T1000 (cell line): ENCODE measurements at regions not wholly inside any gene's neighbourhood (a gene's known extent, or its start where the extent isn't known, plus 50 kb on each side); places are given as distances from the start of the nearest gene placed in this dataset.
"Not testable (repeated sequence)": the region's sequence is repeated elsewhere in the genome, so short reads cannot be mapped to it uniquely, and the experiment has no call there.

Experiments
- DNase-seq: peaks from one replicate; lab custom pipeline; 2025; ENCODE audit warnings: mixed read lengths; lab: John Stamatoyannopoulos, UW

DNA sequence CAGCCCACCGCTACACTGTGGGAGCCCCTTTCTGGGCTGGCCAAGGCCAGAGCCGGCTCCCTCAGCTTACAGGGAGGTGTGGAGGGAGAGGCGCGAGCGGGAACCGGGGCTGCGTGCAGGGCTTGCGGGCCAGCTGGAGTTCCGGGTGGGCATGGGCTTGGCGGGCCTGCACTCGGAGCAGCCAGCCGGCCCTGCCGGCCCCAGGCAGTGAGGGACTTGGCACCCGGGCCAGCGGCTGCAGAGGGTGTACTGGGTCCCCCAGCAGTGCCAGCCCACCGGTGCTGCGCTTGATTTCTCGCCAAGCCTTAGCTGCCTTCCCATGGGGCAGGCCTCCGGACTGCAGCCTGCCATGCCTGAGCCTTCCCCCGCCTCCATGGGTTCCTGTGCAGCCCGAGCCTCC, 306.2 kb downstream of the PPP4R3C start:
- DNase-seq = not testable (repeated sequence)

DNA sequence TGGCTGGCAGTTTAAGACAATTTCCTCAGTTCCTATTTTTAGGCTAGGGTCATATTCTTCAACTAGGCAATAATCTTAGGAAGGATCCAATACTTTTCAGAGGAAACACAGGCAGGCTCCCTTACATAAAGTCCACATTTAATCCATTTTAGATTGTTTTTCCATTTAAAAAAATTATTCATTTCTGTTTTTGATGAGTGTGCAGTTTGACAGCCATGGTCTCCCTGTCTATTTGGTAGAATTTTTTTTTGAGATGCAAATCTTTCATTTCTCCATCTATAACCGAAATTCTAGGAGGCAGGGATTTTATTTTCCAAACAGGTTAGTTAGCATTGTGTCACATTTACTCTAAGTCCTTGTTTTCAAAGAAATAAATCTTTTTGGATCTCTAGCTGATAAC, 326.8 kb downstream of the PPP4R3C start:
- no peak for DNase-seq

DNA sequence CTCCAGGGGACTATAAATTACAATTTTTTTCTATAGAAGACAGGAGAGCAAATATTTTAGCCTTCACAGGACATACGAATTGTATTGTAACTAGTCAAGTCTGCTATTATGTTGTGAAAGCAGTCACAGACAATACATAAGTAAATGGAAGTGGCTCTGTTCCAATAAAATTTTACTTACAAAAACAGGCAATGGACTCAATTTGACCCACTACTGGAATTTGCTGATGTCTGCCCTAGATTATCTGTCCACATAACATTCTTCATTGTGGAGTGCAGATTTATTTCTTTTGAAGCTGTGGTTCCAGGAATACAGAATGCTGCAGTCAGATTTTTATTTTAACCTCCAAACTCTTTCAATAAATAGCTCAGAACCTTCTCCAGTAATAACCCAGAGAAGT, 330.3 kb downstream of the PPP4R3C start:
- DNase-seq = no peak

DNA sequence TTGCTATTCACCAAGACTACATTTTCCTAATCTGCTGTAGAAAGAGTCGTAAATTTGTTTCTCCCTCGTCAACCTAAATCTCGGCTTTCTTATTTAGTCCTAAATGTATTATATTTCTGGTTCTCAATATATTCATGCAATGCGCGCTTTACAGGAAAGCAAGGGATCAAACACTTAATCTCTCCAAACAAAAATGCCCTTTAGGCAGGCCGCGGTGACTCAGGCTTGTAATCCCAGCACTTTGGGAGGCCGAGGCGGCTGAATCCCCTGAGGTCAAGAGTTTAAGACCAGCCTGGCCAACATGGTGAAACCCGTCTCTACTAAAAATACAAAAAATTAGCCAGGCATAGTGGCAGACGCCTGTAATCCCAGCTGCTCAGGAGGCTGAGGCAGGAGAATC, 376.0 kb downstream of the PPP4R3C start:
- DNase-seq = peak; percentile 25

DNA sequence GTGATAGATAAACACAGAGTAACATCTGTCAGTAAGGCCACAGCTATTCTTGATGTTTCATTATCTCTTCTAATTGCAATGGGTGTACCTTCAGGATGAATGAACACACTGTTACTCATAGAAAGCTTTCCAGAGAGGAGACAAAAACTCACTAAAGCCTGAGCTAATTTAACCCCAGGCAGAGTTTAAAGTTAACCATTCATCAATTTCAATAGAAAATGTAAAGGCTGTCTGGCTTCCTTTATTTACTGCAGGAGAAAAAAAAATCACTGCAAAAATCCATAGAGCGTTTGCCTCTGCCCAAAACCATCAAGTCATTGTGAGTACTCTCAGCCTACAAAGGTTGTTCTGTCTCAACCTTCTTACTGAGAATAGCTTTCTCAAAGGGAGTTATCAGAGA, 376.9 kb downstream of the PPP4R3C start:
- no peak for DNase-seq

DNA sequence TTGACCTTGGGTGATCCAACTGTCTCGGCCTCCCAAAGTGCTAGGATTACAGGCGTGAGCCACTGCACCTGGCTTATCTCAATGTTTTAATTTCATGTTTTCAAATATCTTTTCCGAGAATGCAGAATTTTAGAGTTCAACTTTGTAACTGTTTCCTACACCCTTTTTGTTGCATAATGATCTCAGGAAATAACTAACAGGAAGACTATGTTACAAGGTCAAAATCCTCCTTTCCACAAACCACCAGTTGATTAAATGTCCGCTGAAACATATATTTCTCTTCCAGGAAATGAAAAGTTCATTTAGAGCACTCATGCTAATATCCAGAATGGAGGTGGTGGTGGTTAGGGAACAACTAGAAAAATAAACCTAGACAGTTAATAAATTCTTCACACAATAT, 377.8 kb downstream of the PPP4R3C start:
- no peak for DNase-seq

DNA sequence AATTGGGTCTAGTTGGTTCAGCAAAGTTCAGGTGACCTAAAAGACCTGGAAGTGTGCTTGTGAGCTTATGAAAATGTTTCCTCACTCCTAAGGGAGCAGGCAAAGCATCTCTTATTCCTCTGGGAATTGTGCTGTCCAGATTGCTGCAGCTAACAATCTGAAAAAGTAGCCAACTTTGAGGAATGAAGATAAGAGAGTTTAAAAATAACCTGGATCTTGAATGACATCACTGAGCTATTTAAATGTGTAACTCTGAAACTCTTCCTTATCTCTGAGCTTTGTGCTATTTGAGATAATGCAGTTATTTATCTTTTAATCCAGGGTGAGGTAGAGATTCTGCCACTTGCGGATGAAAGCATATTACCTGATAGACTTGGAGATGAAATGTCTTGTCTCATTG, 384.8 kb downstream of the PPP4R3C start:
- DNase-seq = no peak

DNA sequence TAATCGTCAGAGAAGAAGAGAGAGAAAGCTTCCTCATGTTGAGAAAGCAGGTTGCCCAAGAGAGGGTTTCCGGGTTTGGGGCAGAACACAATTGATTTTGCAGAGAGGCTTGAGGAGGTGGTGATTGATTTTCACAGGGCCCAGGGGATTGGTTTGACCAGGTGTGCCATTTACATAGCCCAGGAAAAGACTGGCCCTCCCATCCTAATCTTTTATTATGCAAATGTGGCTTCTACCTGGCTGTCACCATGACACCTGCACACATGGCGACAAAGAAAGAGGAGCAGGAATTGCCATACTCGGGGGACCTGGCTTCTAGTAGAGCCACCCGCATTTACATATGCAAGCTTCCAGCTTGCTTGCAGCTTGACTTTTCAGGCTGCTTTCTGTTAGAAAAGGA, 405.3 kb downstream of the PPP4R3C start:
- DNase-seq = no peak

DNA sequence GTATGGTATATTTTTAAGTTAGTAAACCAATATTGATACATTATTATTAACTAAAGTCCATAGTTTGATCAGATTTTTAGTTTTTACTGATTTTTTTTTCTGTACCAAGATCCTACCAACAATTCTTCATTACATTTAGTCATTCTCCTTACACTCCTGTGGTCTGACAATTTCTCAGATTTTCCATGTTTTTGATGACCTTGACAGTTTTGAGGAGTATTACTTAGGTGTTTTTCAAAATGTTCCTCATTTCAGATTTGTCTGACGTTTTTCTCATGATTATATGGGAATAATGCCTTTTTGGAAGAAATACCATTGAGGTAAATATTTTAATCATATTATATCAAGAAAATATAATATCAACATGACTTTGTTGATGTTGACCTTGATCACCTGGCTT, 423.8 kb downstream of the PPP4R3C start:
- no peak for DNase-seq

DNA sequence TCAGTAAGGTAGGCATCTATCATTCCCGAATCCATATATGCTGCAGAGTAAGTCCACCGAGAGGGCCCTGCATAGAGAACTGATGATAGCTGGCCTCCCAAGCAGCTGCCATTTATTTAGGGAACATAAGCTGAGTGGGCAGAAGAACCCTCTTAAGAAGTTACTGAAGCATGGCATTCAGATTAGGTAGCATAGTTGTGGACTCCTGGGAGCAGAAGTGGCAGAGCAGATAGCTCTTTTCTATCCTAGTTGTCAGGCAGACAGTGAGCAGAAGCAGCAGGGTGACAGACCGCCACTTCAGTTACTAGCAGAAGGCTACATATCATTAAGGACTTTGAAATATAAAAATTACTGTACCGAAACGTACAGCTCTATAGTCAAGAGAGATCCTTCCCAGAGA, 454.7 kb downstream of the PPP4R3C start:
- DNase-seq = no peak

DNA sequence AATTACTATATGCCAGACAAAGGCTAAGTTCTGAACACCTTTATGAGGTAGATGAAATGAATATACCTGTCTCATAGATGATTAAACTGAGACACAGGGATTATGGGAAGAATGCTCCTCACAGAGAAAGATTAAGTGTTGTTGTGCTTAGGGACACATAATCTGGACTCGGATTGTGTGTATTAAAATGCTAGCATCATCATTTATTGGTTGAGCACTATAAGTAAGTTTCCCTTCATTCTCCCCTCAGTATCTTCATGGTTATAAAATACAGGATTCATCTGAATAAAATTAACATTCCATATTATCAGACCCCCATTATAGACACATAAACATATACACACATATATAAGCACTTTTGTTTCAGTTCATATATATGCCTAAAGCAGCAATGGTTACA, 463.5 kb downstream of the PPP4R3C start:
- DNase-seq = no peak

DNA sequence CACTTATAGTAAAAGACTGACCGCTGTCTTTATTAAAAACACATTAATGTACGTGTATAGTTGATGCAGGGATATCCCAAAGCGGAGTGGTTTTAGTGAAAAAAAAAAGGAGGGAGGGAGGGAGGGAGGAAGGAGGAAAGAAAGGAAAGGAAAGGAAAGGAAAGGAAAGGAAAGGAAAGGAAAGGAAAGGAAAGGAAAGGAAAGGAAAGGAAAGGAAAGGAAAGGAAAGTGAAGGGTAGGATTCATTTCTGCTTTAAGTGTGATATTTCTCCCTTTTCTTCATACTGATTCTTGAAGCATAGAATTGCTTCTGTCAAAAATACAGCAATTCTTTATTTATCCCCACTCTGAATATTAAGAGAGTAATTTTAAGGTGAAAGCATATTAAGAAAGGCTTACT, 504.9 kb downstream of the PPP4R3C start:
- DNase-seq = no peak

DNA sequence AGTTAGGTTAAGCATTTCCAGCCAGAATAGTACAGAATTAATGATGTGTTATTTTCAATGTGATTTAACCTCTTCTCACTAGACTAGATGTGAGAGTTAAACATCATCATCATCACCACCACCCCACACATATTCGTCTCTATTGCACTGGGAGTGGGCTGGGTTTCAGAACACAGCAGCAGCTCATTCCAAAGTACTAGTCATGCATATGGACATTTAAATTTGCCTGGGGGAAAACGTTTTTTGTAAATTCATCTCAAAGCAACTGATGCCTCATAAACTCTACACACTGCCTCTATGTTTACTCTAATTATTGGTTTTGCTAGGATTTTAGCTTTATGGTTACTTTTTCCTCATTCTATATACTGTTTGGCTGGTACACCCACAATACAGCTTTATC, 509.1 kb downstream of the PPP4R3C start:
- DNase-seq = no peak

DNA sequence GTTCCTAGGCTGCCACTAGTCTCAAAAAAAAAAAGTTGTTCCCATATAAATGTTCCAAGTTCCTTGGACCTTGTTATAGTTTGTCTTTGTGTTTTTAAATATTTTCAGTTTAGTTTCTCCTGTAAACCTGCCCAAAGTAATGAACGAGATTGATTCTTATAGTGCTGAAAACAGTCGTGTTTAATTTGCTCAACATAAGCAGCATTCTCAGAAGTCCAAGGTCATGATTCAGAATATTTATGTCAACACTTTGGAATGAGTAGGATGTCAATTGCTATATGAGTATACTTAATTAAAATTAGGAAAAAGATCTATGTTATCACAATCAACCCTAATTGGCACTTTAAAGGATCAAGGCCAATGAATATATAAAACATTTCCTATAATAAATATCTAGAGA, 510.9 kb downstream of the PPP4R3C start:
- no peak for DNase-seq

DNA sequence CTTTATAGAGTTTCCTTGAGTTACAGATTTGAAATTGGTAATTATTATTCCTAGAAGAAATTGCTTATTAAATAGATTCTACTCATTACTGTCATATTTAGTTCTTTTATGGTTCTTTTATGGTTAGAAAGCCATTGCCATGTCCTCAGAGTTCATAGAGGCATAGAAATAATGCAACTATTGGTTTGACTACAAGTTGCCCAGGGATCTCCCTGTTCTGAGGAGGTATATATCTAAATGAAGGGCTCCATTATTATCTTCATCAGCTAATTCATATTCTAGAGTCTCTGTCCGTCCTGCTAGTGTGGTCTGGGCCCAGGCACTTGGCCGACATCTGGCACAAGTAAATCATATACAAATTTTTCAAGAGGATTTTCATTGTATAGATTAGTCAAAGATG, 535.7 kb downstream of the PPP4R3C start:
- DNase-seq = no peak

DNA sequence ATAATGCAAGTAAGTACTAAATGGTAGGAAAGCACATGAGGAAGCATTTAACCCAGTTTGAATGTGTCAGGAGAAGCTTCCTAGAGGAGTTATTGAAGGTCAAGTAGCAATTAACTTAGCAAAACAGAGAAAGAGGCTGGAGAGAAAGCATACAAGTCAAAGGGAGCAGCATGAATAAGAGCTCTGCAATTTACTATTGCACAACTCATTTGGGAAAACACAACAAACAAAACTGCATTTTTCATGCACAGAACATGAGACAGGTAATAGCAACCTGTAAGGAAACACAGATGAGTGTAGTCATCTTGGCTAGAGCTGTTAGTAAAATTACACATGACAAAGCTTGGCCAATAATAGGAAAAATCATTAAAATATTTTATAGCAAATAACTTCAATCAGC, 538.1 kb downstream of the PPP4R3C start:
- DNase-seq = no peak

DNA sequence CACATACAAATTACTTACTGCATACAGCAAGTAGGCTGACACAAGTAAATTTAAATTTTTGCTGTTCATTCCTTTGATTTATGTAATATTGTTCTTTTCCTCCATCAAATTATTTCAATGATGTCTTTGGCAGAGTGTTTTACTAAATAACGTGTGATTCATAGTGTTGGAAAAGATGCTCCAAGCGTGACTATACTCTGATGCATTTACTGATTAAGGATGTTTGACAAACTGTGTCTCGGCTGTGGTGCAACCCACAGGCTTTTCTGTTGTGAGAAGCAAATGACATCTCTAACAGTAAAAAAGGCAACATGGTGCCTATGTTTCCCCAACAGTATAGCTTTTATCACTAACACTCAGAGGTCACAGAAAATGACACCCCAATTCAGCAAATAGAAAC, 540.9 kb downstream of the PPP4R3C start:
- no peak for DNase-seq

DNA sequence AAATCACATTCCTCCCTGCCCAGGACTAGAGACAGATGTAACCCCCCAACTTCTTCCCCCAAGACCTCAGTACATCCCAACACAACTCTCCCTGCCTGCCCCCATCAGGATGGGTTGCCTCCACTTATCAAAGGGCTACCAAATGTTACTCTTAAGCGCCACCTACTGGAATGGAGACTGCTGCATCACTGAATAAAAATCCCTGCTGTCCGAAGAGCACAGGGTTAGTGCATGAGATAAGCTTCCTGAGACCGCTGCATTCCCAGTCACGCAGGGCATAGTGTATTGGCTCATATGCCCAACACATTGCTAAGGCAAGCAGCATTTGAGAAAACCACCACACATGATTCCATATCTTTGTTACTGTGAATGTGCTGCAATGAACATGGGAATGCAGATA, 544.5 kb downstream of the PPP4R3C start:
- DNase-seq = no peak

DNA sequence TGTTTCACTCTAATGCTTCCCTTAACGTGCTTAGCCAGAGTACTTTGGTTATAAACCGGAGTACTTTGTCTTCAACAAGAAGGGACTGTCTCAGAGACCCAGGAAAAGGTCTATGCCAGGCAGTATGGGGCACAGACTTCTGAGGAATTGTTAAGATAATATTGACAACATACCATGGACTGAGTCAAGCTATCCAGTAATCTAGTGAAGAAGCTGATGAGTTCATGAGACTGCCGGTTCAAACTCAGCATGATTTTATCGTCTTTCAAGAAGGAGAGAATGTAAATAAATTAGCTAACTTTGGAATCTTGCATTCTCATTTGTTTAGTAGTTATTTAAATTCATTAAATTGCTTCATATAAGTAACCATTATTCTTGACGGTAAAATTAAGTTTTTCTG, 546.1 kb downstream of the PPP4R3C start:
- DNase-seq = no peak

DNA sequence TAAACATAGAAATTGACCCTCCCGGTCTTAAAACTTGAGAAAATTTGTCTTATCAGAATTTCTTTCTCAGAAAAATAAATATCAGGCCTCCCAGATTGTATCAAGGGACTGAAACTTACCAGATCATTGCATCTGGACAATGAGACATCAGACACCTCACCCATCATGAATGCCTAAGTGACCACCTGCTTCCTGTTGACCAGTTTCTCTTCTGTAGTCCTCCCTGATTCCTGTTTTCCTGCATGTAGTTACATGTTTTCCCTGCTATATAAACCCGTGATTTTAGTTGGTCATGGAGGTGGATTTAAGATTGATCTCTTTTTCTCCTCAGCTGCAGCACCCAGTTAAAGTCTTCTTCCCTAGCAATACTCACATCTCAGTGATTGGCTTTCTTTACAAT, 548.1 kb downstream of the PPP4R3C start:
- DNase-seq = no peak

DNA sequence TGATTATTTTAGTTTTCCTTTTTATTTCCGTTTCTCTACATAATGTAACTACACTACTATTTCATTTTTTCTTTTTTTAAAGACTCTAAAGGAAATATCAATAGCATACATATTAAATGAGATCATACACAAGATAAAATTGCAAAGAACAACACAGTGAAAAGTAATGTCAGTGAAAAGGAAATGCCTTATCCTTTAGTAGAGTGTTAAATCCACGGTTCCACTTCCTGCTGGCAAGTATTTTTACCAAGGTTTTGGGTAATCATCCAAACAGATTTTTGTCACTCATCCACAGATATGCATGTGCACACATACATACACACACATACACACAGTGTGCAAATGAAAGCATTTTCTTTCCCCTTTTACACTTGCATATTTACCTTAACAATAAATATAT, 548.9 kb downstream of the PPP4R3C start:
- no peak for DNase-seq

DNA sequence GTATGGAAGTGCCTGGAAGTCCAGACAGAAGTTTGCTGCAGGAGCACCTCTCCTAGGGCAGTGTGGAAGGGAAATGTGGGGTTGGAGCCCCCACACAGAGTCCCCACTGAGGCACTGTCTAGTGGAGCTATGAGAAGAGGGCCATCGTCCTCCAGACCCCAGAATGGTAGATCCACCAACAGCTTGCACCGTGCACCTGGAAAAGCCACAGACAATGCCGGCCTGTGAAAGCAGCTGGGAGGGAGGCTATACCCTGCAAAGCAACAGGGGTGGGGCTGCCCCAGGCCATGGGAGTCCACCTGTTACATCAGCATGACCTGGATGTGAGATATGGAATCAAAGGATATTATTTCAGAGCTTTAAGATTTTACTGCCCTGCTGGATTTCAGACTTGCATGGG, 551.4 kb downstream of the PPP4R3C start:
- DNase-seq = not testable (repeated sequence)

DNA sequence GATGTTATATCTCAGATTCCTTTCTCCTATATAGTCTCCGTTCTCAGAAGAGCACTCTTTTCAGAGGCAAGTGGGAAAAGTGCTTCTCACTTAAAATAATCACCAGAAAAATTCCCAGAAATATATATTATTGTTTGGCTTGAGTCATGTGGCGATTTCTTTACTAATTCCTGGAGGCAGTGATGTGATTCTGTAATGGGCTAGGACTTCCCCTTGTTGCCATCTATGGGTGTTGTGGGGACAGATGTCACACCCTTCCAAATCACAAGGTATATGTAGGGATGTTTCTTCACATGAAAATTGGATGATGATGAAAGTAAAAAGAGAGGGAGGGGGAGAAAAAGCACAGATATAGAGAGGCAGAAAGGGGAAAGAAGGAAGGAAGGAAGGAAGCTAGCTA, 553.4 kb downstream of the PPP4R3C start:
- no peak for DNase-seq

DNA sequence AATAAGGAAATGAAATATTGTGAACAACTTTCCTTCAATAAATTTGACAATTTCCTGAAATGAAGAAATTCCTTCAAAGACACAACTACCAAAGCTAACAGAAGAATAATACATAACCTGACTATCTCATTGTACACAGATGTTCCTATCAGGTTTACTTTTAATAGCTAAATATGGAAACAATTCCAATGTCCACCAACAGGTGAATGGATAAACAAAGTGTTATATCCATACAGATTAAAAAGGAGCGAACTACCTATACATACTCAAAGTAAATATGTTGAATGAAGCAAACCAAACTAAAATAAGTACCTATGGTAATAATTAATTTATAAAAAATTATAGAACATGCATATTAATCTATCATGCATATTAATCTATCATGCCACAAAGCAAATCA, 554.9 kb downstream of the PPP4R3C start:
- DNase-seq = no peak

DNA sequence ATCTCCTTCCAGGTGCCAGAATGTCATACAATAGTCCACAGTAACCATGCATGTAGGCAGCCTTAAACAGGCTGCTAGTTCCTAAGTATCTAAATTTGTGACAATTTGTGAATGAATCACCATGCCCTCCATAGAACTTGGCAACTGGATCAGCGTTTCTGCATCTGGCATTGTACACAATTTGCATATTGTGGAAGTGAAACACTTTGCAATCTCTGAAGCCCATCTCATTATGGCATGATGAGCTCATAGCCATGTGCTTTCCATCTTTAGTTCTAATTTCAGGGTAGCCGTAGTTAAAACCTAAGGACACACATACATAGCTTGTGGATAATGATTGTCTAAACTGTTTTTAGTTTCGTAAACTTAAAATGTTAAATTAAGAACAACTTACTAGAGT, 573.6 kb downstream of the PPP4R3C start:
- no peak for DNase-seq
